Lower leg skin (tissue), 4 donors: ENCODE measurements at regions not wholly inside any gene's neighbourhood (a gene's known extent, or its start where the extent isn't known, plus 50 kb on each side); places are given as distances from the start of the nearest gene placed in this dataset.
"Not testable (repeated sequence)": the region's sequence is repeated elsewhere in the genome, so short reads cannot be mapped to it uniquely, and the experiment has no call there.

Source experiments
- DNase-seq, 2 donors: peaks; one replicate each; pipeline ENCODE4 v3.0.0-alpha.2; 2019; ENCODE audit warnings: low spot score in 2 of 2
- H3K4me3 ChIP-seq: fragments of 200-600 bp; sonication (generic); 2 replicates; pipeline ENCODE4 v1.5.1; 2017; ENCODE audit warnings: mild to moderate bottlenecking, low read depth; ENCODE audit not compliant: poor library complexity, severe bottlenecking
- CTCF ChIP-seq, 3 donors: fragments of 450-650 bp; IDR thresholded peaks; one replicate each; pipeline ENCODE4 v1.5.1; 2016; ENCODE audit warnings: antibody characterized with exemption in 3 of 3, mild to moderate bottlenecking in 3 of 3, moderate library complexity in 2 of 3
- POLR2A ChIP-seq, 2 donors: fragments of 450-650 bp; IDR thresholded peaks; one replicate each; pipeline ENCODE4 v1.6.1; 2016 to 2017; ENCODE audit warnings: antibody characterized with exemption in 2 of 2, mild to moderate bottlenecking in 1 of 2, moderate library complexity in 1 of 2
- whole genome bisulfite sequencing, 2 donors: methylation state at CpG; one replicate each; pipeline ENCODE4 v1.1.5; 2018; 5-methylcytosine and 5-hydroxymethylcytosine counted together
- intact Hi-C: fragments of 100-400 bp; cut with DNase I; formaldehyde crosslinking; loops from one replicate; pipeline ENCODE4 v1.15.0; 2023; ENCODE audit warnings: low total_unique reads

GRCh38 chr5:99369797-99370593, 441.2 kb upstream of the CHD1 start:
- intact Hi-C loops: no loop called here
- TF ChIP-seq CTCF (IDR thresholded peaks at IDR 0.05) (no peak), POLR2A (IDR thresholded peaks at IDR 0.05) (no peak)
- no peak for DNase-seq
- 58 to 64% methylated on average over 3 of the region's 3 CpGs for WGBS, 2 donors
- no peak overlapping the region for H3K4me3 ChIP-seq

GRCh38 chr5:99368726-99369125, 439.9 kb upstream of the CHD1 start:
- intact Hi-C loops: no loop called here
- H3K4me3 ChIP-seq: no peak overlapping the region
- no peak for TF ChIP-seq POLR2A (IDR thresholded peaks at IDR 0.05)
- no peak for TF ChIP-seq CTCF (IDR thresholded peaks at IDR 0.05)
- 58 to 66% methylated on average over 2 of the region's 2 CpGs for WGBS, 2 donors
- DNase-seq: no peak

GRCh38 chr5:99355881-99356280, 427.1 kb upstream of the CHD1 start:
- intact Hi-C loops: no loop called here
- DNase-seq: no peak
- TF ChIP-seq POLR2A (IDR thresholded peaks at IDR 0.05) (no peak), CTCF (IDR thresholded peaks at IDR 0.05) (no peak)
- no peak overlapping the region for H3K4me3 ChIP-seq

- no peak overlapping the region for H3K4me3 ChIP-seq
- TF ChIP-seq CTCF (IDR thresholded peaks at IDR 0.05): no peak
- TF ChIP-seq POLR2A (IDR thresholded peaks at IDR 0.05): no peak
- no peak for DNase-seq
- intact Hi-C loops: no loop called here
- WGBS, 2 donors: 74 to 76% methylated on average over 2 of the region's 2 CpGs
Observed at GRCh38 chr5:99349787-99350186, 421.0 kb upstream of the CHD1 start.

- 75% methylated on average over 4 of the region's 4 CpGs for WGBS, 2 donors
- DNase-seq: no peak
- intact Hi-C loops: no loop called here
- no peak overlapping the region for H3K4me3 ChIP-seq
- TF ChIP-seq CTCF (IDR thresholded peaks at IDR 0.05) (no peak), POLR2A (IDR thresholded peaks at IDR 0.05) (no peak)
Observed at GRCh38 chr5:99348597-99348996, 419.8 kb upstream of the CHD1 start.

GRCh38 chr5:99339758-99340157, 411.0 kb upstream of the CHD1 start:
- 98 to 100% methylated on average over 2 of the region's 2 CpGs for WGBS, 2 donors
- DNase-seq, intact Hi-C loops, H3K4me3 ChIP-seq: not testable (repeated sequence)
